C4-2B (cell line): ENCODE measurements at regions not wholly inside any gene's neighbourhood (a gene's known extent, or its start where the extent isn't known, plus 50 kb on each side); places are given as distances from the start of the nearest gene placed in this dataset.

Experiments used
- ZFX ChIP-seq: fragments of 450-650 bp; IDR thresholded peaks from 2 replicates; pipeline ENCODE4 v1.6.1; 2017
- TF ChIP-seq, protein P1 (sequence below): fragments of 450-650 bp; conservative IDR thresholded peaks from 2 replicates; pipeline ENCODE4 v1.5.1; 2017; ENCODE audit warnings: mild to moderate bottlenecking

DNA sequence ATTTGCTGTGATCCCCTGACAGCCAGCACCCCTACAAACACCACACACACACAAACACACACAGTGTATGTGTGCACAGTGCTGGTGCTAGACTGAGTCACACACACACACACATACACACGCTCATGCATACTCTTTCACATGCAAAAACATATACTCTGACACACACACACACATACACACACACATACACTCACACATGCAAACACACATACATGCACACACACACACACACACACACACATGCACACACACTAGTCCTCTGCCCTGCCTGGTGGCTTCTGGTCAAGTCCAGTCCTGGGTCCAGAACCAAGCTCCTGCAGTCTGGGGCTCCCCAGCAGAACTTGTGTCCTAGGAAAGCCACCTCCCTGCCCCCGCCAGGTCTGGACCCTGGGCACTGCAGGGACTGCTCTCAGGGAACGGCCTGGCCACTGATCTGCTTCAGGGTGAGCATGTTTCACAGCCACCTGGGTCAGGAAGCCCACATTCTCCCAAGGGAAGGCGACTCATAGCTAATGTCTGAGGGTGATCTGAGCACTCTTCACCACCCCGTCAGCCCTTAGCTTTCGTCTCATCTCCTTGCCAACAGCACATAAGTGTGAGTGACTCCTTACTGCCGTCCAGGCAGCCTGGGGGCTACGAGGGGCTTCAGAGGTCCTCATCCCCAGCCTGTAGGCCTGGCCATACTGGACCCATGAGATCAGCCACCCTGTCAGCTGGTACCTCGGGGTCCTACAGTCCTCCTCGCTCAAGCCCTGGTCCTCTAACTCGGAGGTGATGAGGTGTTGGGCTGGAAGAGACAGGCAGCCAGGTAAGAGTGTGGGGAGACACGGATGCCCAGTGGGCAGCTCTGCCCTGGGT is 88.1 kb downstream of the MCFD2 start:
- TF ChIP-seq, protein P1, sequence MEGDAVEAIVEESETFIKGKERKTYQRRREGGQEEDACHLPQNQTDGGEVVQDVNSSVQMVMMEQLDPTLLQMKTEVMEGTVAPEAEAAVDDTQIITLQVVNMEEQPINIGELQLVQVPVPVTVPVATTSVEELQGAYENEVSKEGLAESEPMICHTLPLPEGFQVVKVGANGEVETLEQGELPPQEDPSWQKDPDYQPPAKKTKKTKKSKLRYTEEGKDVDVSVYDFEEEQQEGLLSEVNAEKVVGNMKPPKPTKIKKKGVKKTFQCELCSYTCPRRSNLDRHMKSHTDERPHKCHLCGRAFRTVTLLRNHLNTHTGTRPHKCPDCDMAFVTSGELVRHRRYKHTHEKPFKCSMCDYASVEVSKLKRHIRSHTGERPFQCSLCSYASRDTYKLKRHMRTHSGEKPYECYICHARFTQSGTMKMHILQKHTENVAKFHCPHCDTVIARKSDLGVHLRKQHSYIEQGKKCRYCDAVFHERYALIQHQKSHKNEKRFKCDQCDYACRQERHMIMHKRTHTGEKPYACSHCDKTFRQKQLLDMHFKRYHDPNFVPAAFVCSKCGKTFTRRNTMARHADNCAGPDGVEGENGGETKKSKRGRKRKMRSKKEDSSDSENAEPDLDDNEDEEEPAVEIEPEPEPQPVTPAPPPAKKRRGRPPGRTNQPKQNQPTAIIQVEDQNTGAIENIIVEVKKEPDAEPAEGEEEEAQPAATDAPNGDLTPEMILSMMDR = no peak
- TF ChIP-seq ZFX = no peak
